HL-60 (cell line): ENCODE measurements at regions not wholly inside any gene's neighbourhood (a gene's known extent, or its start where the extent isn't known, plus 50 kb on each side); places are given as distances from the start of the nearest gene placed in this dataset.

ENCODE experiments used
- GABPA ChIP-seq: IDR thresholded peaks from 2 replicates; pipeline ENCODE4 v1.6.1; 2012; ENCODE audit warnings: low read depth
- SPI1 ChIP-seq: IDR thresholded peaks from 2 replicates; pipeline ENCODE4 v1.6.1; 2012; ENCODE audit warnings: low read depth, mild to moderate bottlenecking, borderline replicate concordance
- TF ChIP-seq, protein P1 (sequence below): IDR thresholded peaks from one replicate; pipeline ENCODE4 v1.5.1; 2011; ENCODE audit warnings: low read length, control low read depth, inconsistent platforms; ENCODE audit not compliant: insufficient read depth

GRCh38 chr1:218930000-218930399 is 243.7 kb upstream of the LYPLAL1 start:
- TF ChIP-seq, protein P1, sequence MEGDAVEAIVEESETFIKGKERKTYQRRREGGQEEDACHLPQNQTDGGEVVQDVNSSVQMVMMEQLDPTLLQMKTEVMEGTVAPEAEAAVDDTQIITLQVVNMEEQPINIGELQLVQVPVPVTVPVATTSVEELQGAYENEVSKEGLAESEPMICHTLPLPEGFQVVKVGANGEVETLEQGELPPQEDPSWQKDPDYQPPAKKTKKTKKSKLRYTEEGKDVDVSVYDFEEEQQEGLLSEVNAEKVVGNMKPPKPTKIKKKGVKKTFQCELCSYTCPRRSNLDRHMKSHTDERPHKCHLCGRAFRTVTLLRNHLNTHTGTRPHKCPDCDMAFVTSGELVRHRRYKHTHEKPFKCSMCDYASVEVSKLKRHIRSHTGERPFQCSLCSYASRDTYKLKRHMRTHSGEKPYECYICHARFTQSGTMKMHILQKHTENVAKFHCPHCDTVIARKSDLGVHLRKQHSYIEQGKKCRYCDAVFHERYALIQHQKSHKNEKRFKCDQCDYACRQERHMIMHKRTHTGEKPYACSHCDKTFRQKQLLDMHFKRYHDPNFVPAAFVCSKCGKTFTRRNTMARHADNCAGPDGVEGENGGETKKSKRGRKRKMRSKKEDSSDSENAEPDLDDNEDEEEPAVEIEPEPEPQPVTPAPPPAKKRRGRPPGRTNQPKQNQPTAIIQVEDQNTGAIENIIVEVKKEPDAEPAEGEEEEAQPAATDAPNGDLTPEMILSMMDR = no peak
- TF ChIP-seq GABPA (no peak), SPI1 (no peak)
